PC-9 (cell line): ENCODE measurements at regions not wholly inside any gene's neighbourhood (a gene's known extent, or its start where the extent isn't known, plus 50 kb on each side); places are given as distances from the start of the nearest gene placed in this dataset.

Experiments used
- CTCF ChIP-seq: fragments of 200-600 bp; sonication (generic); conservative IDR thresholded peaks from 2 replicates; pipeline ENCODE4 v1.6.1; 2017; ENCODE audit warnings: mixed run types, antibody characterized with exemption, mild to moderate bottlenecking, moderate library complexity
- EZH2 ChIP-seq: fragments of 200-600 bp; sonication (generic); IDR thresholded peaks from 2 replicates; pipeline ENCODE4 v1.8.0; 2017; ENCODE audit warnings: antibody characterized with exemption, low read depth

- no peak for TF ChIP-seq CTCF
- TF ChIP-seq EZH2: no peak
Measured at GRCh38 chr16:87543436-87544191, 50.8 kb upstream of the ZCCHC14 start.
